ENCODE measurements at regions not wholly inside any gene's neighbourhood (a gene's known extent, or its start where the extent isn't known, plus 50 kb on each side); places are given as distances from the start of the nearest gene placed in this dataset.

DNA sequence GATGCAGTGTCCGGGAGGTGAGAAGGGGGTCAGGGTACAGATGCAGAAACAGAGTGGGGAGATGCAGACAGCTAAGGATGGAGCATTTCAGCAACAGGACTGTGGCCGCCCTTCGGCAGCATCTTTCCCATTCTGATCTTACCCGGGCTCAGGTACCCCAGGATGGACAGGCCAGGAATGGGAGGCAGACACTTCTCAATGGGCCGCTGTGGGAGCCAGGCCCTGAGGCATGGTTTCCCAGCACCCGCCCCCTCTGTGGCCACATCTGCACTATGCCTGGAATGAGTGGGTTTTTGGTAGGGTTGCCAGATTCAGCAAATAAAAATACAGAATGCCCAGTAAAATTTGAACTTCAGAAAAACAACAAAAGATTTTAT lies 105.2 kb upstream of the CTBP2 start:
- WGBS, 2 donors, result 80 to 86% methylated on average over 6 of the region's 6 CpGs
- H3K27ac ChIP-seq, result no peak overlapping the region
- intact Hi-C loops (cut with DNase I), result no loop called here
- H3K4me1 ChIP-seq, result no peaks in the 10 kb centered on the region
- no peak overlapping the region for H3K4me3 ChIP-seq
- no peaks in the 10 kb centered on the region for H3K27me3 ChIP-seq
- no peak for TF ChIP-seq POLR2A (IDR thresholded peaks at IDR 0.05)
- TF ChIP-seq, protein P1, sequence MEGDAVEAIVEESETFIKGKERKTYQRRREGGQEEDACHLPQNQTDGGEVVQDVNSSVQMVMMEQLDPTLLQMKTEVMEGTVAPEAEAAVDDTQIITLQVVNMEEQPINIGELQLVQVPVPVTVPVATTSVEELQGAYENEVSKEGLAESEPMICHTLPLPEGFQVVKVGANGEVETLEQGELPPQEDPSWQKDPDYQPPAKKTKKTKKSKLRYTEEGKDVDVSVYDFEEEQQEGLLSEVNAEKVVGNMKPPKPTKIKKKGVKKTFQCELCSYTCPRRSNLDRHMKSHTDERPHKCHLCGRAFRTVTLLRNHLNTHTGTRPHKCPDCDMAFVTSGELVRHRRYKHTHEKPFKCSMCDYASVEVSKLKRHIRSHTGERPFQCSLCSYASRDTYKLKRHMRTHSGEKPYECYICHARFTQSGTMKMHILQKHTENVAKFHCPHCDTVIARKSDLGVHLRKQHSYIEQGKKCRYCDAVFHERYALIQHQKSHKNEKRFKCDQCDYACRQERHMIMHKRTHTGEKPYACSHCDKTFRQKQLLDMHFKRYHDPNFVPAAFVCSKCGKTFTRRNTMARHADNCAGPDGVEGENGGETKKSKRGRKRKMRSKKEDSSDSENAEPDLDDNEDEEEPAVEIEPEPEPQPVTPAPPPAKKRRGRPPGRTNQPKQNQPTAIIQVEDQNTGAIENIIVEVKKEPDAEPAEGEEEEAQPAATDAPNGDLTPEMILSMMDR (IDR thresholded peaks at IDR 0.05), result no peak
- no peak for ATAC-seq
- DNase-seq, result no peak
- no peaks in the 10 kb centered on the region for H3K9me3 ChIP-seq
- no peaks in the 10 kb centered on the region for H3K36me3 ChIP-seq (replicated peaks in 1 of 2; ENCODE audit: insufficient read depth in 1 of 2, low read depth in 2 of 2)

- no peak for ATAC-seq
- H3K27ac ChIP-seq, result no peak overlapping the region
- 82 to 83% methylated on average over 13 of the region's 13 CpGs for WGBS, 2 donors
- intact Hi-C loops (cut with DNase I), result no loop called here
- H3K9me3 ChIP-seq, result no peaks in the 10 kb centered on the region
- H3K4me3 ChIP-seq, result no peak overlapping the region
- no peaks in the 10 kb centered on the region for H3K4me1 ChIP-seq
- no peaks in the 10 kb centered on the region for H3K27me3 ChIP-seq
- no peak for DNase-seq
- TF ChIP-seq, protein P1 (IDR thresholded peaks at IDR 0.05), result no peak
- no peak for TF ChIP-seq POLR2A (IDR thresholded peaks at IDR 0.05)
- H3K36me3 ChIP-seq (replicated peaks in 1 of 2; ENCODE audit: insufficient read depth in 1 of 2, low read depth in 2 of 2), result no peaks in the 10 kb centered on the region
Measured at GRCh38 chr10:125264757-125265578, 104.6 kb upstream of the CTBP2 start.

GRCh38 chr10:125264091-125264490 lies 103.7 kb upstream of the CTBP2 start:
- no peak for ATAC-seq
- H3K36me3 ChIP-seq (replicated peaks in 1 of 2; ENCODE audit: insufficient read depth in 1 of 2, low read depth in 2 of 2), result no peaks in the 10 kb centered on the region
- no peaks in the 10 kb centered on the region for H3K4me1 ChIP-seq
- no peak overlapping the region for H3K4me3 ChIP-seq
- DNase-seq, result no peak
- intact Hi-C loops (cut with DNase I), result no loop called here
- no peaks in the 10 kb centered on the region for H3K9me3 ChIP-seq
- WGBS, 2 donors, result 93 to 100% methylated on average over 1 of the region's 1 CpG
- no peaks in the 10 kb centered on the region for H3K27me3 ChIP-seq
- no peak for TF ChIP-seq POLR2A (IDR thresholded peaks at IDR 0.05)
- TF ChIP-seq, protein P1 (IDR thresholded peaks at IDR 0.05), result no peak
- no peak overlapping the region for H3K27ac ChIP-seq

GRCh38 chr10:125263551-125263950 lies 103.2 kb upstream of the CTBP2 start:
- ATAC-seq (no peak), DNase-seq (no peak)
- Histone ChIP-seq H3K4me3 (no peak overlapping the region), H3K9me3 (no peaks in the 10 kb centered on the region), H3K27ac (no peak overlapping the region), H3K4me1 (no peaks in the 10 kb centered on the region), H3K27me3 (no peaks in the 10 kb centered on the region), H3K36me3 (replicated peaks in 1 of 2; ENCODE audit: insufficient read depth in 1 of 2, low read depth in 2 of 2) (no peaks in the 10 kb centered on the region)
- intact Hi-C loops (cut with DNase I), result no loop called here
- TF ChIP-seq, protein P1 (IDR thresholded peaks at IDR 0.05), result no peak
- no peak for TF ChIP-seq POLR2A (IDR thresholded peaks at IDR 0.05)
- WGBS, 2 donors, result 70 to 76% methylated on average over 7 of the region's 7 CpGs

DNA sequence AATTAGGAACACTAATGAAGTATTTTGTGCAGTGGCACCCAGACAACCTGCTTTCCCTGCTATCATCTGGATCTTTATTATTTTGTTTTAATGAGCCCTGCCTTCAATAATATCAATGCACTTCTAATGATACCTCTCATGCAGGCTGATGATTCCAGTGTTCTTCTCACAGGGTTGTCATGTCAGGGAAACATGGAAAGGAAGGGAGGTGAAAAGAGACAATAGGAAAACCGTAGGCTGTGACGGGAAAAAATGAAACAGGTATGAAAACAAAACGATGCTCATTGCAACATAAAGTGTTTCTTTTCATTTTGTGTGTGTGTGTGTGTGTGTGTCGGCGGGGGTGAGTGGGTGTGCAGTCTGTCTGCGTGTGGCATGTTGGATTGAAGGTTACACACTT lies 102.6 kb upstream of the CTBP2 start:
- Histone ChIP-seq H3K4me3 (no peak overlapping the region), H3K27ac (no peak overlapping the region), H3K27me3 (no peaks in the 10 kb centered on the region), H3K4me1 (no peaks in the 10 kb centered on the region), H3K36me3 (replicated peaks in 1 of 2; ENCODE audit: insufficient read depth in 1 of 2, low read depth in 2 of 2) (no peaks in the 10 kb centered on the region), H3K9me3 (no peaks in the 10 kb centered on the region)
- TF ChIP-seq POLR2A (IDR thresholded peaks at IDR 0.05), result no peak
- TF ChIP-seq, protein P1 (IDR thresholded peaks at IDR 0.05), result no peak
- DNase-seq (no peak), ATAC-seq (no peak)
- intact Hi-C loops (cut with DNase I), result no loop called here
- 74 to 81% methylated on average over 6 of the region's 6 CpGs for WGBS, 2 donors
